ENCODE measurements at regions not wholly inside any gene's neighbourhood (a gene's known extent, or its start where the extent isn't known, plus 50 kb on each side); places are given as distances from the start of the nearest gene placed in this dataset.

DNA sequence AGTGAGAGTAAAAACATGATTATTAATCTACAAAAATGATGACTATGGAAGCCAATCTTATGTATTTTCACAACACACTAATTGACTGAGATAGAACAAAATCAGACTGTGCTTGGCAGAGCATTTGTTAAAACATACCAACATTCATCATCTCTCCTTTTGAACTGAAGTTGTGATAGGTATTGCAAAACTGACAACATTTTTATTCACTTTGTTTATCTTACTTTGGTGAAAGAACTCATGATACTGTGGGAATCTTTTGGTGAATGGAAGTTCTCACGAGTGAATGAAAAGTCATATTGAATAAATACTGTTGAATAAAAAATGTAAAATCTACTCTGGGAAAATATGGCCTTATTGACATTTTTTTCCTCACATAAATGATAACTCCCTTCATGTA, 1430.2 kb upstream of the PIK3C3 start:
- H3K36me3 ChIP-seq, result no peaks in the 10 kb centered on the region
- 54 to 81% methylated on average over 1 of the region's 1 CpG for WGBS, 2 donors
- DNase-seq, result no peak

DNA sequence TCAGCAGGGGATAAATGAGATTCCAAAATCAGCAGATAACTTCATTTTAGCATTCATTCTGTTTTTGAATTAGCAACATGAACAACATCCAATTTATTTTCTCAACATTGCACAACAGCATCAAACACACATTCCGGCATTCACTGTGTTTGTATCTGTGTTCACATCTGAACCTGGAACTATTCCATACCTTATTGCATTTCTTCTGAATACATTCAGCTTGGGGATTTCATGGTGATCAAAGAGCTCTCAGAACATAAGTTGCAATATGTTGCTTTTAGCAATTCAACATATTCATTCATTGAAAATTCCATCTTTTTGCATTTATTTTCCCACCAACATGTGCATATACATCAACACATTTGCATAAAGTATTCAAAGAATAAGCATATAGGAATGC, 1431.7 kb upstream of the PIK3C3 start:
- Histone ChIP-seq H3K4me3 (no peak overlapping the region), H3K4me1 (no peaks in the 10 kb centered on the region), H3K27me3 (no peaks in the 10 kb centered on the region), H3K27ac (no peak overlapping the region), H3K9me3 (no peaks in the 10 kb centered on the region), H3K36me3 (no peaks in the 10 kb centered on the region)
- WGBS, 2 donors, result 87 to 88% methylated on average over 1 of the region's 1 CpG
- TF ChIP-seq EP300 (IDR thresholded peaks at IDR 0.05) (no peak), POLR2AphosphoS5 (IDR thresholded peaks at IDR 0.05) (no peak)
- no peak for DNase-seq
- no peak for ATAC-seq (ENCODE audit: low FRiP score in 2 of 2)

More for the DNA sequence above, 1430.2 kb upstream of the PIK3C3 start:
- Histone ChIP-seq H3K9me3 (no peaks in the 10 kb centered on the region), H3K4me1 (no peaks in the 10 kb centered on the region), H3K4me3 (no peak overlapping the region), H3K27ac (no peak overlapping the region), H3K27me3 (no peaks in the 10 kb centered on the region)
- no peak for ATAC-seq (ENCODE audit: low FRiP score in 2 of 2)
- TF ChIP-seq, protein P1, sequence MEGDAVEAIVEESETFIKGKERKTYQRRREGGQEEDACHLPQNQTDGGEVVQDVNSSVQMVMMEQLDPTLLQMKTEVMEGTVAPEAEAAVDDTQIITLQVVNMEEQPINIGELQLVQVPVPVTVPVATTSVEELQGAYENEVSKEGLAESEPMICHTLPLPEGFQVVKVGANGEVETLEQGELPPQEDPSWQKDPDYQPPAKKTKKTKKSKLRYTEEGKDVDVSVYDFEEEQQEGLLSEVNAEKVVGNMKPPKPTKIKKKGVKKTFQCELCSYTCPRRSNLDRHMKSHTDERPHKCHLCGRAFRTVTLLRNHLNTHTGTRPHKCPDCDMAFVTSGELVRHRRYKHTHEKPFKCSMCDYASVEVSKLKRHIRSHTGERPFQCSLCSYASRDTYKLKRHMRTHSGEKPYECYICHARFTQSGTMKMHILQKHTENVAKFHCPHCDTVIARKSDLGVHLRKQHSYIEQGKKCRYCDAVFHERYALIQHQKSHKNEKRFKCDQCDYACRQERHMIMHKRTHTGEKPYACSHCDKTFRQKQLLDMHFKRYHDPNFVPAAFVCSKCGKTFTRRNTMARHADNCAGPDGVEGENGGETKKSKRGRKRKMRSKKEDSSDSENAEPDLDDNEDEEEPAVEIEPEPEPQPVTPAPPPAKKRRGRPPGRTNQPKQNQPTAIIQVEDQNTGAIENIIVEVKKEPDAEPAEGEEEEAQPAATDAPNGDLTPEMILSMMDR (IDR thresholded peaks at IDR 0.05), result no peak
- TF ChIP-seq POLR2AphosphoS5 (IDR thresholded peaks at IDR 0.05), result no peak
- no peak for TF ChIP-seq POLR2A (IDR thresholded peaks at IDR 0.05)
- TF ChIP-seq EP300 (IDR thresholded peaks at IDR 0.05), result no peak

DNA sequence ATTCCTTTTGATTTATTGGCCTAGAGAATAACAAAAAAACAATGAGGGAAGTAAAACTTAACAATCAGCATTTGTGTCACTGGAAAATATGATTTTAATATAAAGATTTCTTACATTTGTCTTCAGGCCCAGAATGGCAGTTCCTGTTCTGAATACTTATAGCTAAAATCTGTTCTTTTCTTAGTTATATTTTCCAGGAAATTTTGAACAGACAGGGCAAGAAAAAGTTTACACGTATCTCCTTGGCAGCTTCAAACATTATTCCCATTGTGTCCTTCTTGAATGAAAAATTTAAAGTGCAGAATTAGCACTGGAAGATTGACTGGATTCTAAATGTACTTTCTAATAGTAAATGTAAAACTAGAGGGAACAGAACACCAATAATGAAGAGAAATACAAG, 1454.0 kb upstream of the PIK3C3 start:
- ATAC-seq (ENCODE audit: low FRiP score in 2 of 2) (no peak), DNase-seq (no peak)
- H3K36me3 ChIP-seq, result no peaks in the 10 kb centered on the region
- TF ChIP-seq EP300 (IDR thresholded peaks at IDR 0.05) (no peak), POLR2AphosphoS5 (IDR thresholded peaks at IDR 0.05) (no peak), POLR2A (IDR thresholded peaks at IDR 0.05) (no peak)
- TF ChIP-seq, protein P1 (IDR thresholded peaks at IDR 0.05), result no peak
- no peak overlapping the region for H3K27ac ChIP-seq
- no peaks in the 10 kb centered on the region for H3K4me1 ChIP-seq
- H3K9me3 ChIP-seq, result no peaks in the 10 kb centered on the region
- H3K27me3 ChIP-seq, result no peaks in the 10 kb centered on the region
- no peak overlapping the region for H3K4me3 ChIP-seq
- 73 to 78% methylated on average over 1 of the region's 1 CpG for WGBS, 2 donors

DNA sequence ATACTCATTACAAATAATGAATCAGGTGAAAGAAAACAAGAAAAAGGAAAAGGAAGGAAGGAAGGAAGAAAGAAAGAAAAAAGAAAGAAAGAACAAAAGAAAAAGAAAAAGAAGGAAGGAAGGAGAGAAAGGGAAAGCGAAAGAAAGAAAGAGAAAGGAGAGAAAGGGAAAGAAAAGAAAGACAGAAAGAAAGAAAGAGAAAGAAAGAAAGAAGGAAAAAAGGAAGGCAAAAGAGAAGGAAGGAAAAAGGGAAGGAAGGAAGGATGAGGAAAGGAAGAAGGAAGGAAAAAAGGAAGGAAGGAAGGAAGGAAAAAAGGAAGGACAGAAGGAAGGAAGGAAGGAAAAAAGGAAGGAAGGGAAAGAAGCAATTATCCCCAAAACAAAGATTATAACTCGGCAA, 1460.4 kb upstream of the PIK3C3 start:
- no peaks in the 10 kb centered on the region for H3K4me1 ChIP-seq
- H3K9me3 ChIP-seq, result no peaks in the 10 kb centered on the region
- H3K27me3 ChIP-seq, result no peaks in the 10 kb centered on the region
- DNase-seq (no peak), ATAC-seq (ENCODE audit: low FRiP score in 2 of 2) (no peak)
- WGBS, 2 donors, result 87 to 91% methylated on average over 2 of the region's 2 CpGs
- no peaks in the 10 kb centered on the region for H3K36me3 ChIP-seq
- no peak overlapping the region for H3K4me3 ChIP-seq
- no peak overlapping the region for H3K27ac ChIP-seq
- TF ChIP-seq POLR2A (IDR thresholded peaks at IDR 0.05) (no peak), POLR2AphosphoS5 (IDR thresholded peaks at IDR 0.05) (no peak), EP300 (IDR thresholded peaks at IDR 0.05) (no peak)
- TF ChIP-seq, protein P1 (IDR thresholded peaks at IDR 0.05), result no peak

DNA sequence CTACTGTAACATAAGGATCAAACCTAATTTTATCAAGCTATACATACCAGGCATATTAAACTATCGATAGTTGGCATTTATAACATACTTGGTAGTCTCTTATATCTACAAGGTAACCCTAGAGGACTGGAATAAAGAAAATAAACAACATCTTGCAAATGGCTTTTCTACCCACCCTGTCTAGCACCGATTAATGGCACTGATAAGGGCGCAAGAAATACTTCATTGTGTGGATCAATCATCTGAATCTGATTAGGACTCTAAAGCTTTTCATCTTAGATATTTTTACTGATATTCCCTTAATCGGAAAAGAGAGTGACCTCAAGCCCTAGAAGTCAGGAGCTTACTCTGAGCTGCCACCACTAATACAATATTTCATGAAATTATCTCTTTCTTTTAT, 1461.7 kb upstream of the PIK3C3 start:
- TF ChIP-seq POLR2AphosphoS5 (IDR thresholded peaks at IDR 0.05), result no peak
- no peak for TF ChIP-seq POLR2A (IDR thresholded peaks at IDR 0.05)
- no peak for TF ChIP-seq EP300 (IDR thresholded peaks at IDR 0.05)
- TF ChIP-seq, protein P1 (IDR thresholded peaks at IDR 0.05), result no peak
- no peak for DNase-seq

More for the DNA sequence above, 1461.7 kb upstream of the PIK3C3 start:
- no peaks in the 10 kb centered on the region for H3K27me3 ChIP-seq
- 51 to 72% methylated on average over 4 of the region's 4 CpGs for WGBS, 2 donors
- H3K4me3 ChIP-seq, result no peak overlapping the region
- ATAC-seq (ENCODE audit: low FRiP score in 2 of 2), result no peak
- no peak overlapping the region for H3K27ac ChIP-seq
- no peaks in the 10 kb centered on the region for H3K36me3 ChIP-seq
- H3K9me3 ChIP-seq, result no peaks in the 10 kb centered on the region
- H3K4me1 ChIP-seq, result no peaks in the 10 kb centered on the region
